DMS 273 treated with DMSO at 0.1 percent for 48 hours (cell line): ENCODE measurements at regions not wholly inside any gene's neighbourhood (a gene's known extent, or its start where the extent isn't known, plus 50 kb on each side); places are given as distances from the start of the nearest gene placed in this dataset.

ENCODE experiments used
- DNase-seq: peaks from one replicate; lab custom pipeline; 2025; lab: John Stamatoyannopoulos, UW

DNA sequence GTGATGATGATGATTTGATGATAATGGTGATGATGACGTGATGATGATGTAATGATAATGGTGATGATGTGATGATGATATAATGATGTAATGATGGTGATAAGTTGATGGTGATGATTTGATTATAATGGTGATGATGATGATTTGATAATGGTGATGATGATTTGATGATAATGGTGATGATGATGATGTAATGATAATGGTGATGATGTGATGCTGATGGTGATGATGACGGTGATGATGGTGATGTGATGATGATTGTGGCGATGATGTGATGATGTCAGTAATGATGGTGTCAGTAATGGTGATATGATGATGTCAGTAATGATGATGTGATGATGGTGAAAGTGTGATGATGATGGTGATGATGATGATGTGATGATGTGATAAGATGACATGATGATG lies 613.4 kb downstream of the AACS start:
- DNase-seq, result no peak

DNA sequence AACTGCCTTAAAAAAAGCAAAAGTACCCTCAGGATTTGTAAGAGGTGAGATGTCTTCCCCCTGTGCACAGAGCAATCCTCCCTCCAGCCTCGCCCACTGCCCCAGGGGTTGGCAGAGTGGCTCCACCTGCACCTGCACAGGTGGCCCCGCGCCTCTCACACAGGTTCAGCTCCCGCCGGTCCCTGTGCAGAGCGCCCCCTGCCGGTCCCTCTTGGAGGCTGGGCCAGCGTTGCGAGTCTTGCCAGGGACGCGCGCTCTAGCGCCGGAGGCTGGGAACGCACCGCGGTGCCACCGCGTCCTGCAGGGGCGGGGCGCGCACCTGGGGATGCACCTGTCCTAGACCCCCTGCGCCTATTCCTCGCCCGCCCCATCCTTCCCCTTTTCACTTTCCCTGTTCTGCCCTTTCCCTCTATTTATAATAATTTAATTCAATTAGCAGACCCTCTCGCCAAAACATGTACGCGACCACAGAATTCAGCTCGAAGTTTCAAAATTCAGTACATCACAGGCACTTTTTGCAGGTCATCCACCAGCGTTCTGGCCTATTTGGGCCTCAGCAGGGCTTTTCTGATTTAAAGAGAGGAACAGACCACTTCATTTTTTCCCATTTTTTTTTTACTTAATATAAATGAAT lies 618.6 kb downstream of the AACS start:
- DNase-seq, result no peak

DNA sequence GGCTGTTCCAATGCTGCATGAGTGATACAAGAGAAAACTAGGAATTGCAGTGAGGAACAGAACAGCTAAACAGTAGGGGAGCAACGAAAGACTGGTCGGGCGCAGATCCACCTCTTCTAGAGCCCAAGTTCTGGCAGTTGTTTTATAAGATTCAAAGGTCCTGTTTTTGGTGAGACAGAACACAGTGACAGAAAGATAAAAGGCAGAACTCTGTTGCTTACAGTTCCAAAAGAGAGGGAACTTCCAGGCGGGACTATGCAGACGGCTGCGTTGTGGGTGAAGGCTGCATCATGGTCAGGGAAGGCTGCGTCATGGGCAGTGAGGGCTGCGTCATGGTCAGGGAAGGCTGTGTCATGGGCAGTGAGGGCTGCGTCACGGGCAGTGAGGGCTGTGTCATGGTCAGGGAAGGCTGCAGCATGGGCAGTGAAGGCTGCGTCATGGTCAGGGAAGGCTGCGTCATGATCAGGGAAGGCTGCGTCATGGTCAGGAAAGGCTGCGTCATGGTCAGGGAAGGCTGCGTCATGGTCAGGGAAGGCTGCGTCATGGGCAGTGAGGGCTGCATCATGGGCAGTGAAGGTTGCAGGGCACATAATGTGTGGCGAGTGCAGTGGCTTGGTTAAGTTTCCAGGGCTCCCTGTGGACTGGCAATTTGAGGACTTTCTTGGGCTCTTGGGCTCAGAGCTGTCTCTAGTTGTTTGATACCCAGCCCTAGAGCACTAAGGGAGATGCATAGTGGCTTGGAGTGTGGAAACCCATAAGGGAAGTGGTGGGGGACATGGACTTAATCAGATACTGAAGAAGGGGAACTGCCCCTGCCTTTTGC lies 619.9 kb downstream of the AACS start:
- DNase-seq, result no peak

DNA sequence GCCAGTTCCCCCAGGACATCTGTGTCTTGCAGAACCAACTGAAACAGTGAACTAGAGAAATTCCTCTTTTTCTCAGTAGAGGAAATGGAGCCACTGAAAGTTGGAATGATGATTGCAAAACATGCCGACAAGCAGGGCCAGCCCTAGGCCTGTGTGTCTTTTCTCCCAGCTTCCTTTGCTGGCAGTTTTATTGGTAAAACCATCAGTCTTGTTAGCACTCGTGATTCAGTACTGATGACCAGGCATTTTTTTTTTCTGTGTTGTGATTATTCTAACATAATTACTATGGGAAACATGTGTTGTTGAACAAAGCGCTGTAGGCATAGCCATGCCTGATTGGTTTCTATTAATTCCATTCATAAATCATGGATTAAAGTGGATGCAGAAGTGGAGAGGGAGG lies 620.7 kb downstream of the AACS start:
- no peak for DNase-seq

DNA sequence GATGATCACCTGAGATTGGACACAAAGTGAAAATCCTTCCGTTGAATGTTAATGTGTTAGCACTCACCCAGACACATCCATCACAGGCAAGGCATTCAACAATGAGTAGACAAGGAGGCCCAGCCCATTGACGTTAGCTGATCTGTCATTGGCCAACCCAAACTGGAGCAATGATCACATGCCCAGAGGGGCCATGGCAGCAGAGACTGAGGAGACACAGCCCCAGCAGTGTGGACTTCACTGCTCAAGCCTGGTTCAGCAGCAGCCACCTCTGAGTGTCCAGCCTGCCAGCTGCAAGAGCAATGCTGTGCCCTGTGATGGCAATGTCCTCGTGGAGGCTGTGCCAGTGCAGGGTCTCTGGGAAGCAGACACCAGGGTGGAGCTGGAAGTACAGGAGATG lies 622.2 kb downstream of the AACS start:
- DNase-seq, result no peak

DNA sequence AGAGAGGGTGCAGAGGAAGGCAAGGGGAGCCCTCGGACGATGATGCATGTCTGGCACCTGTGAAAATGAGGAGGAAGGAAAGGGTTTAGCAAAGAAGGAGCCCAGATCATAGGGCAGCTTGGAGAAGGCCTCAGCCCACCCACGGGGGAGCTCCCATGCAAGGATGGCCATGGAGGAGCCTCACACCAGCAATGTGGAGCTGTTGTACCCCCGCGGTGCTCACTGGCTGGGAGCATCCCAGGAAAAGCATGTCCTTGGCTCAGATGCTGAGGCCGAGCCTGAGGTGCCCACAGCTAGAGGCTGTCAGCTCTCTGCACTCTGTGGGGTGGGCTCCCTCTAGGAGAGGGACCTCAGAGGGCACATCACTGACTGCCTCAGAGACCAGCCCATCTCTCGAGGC lies 622.6 kb downstream of the AACS start:
- DNase-seq, result no peak

DNA sequence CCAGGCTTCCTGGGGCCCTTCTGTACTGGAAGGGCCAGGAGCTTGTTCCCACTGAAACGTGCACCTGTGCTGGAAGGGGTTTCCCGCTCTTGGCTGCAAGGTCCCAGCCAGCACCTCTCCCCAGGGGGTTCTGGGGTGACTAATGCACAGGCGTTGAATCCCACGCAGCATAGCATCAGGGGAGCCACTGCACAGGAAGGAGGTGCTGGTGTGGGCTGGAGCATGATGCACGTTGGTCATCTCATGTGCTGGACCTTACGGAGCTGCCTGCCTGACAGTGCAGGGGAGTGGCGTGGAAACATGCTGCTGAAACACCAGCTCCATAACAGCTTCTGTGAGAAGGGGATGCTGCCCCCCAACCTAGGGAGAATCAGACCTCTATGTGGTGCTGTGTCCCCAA lies 623.0 kb downstream of the AACS start:
- DNase-seq, result no peak

DNA sequence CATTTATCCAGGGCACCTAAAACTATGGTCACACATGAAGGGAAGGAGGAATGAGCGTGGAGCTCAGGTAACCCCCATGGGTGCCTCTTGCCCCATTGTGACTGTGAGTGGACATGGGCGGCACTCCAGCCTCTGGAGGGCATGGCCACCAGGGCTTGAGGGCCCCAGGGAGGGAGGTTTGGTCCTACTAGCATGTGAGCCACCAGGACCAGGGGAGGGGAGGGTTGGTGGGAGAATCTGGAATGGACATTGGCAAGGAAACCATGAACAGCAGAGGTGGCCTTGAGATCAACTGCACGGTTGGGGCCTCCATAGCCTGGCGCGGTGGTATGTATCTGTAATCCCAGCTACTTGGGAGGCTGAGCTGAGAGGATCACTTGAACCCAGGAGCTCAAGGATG lies 623.6 kb downstream of the AACS start:
- DNase-seq, result no peak

DNA sequence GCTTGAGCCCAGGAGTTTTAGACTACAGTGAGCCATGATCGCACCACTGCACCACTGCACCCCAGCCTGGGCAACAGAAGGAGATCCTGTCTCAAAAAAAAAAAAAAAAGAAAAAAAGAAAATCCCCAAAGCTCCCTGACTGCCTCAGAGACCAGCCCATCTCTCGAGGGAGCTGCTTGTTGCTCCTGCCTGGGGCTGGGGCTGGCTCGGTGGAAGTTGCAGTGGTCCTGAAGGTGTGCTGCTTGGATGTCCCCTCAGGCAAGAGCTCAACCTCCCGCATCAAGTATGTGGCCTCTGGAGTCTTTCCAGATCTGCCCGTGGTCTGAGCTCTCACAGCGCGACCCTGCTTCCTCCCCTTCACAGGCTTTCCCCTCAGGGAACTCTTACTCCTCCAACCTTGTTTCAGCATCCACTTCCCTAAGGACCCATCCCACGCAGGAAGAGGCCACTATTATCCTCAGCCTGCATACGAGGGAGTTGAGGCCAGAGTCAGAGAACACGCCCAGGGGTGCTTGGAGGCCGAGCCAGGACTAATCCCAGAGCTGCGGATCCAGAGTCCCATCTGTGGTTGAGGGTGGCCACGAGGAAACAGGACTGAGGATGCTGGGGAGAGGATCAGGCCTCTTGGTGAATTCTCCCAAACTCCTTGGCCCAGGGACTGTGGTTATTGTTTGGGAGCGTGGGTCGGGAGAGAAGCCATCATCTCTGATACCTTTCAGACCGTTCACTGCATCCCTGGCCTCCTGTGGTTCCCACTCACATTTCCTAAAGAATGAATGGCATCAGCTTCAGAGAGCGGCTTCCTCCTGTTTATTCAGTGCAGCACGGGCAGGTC lies 624.6 kb downstream of the AACS start:
- DNase-seq, result no peak

DNA sequence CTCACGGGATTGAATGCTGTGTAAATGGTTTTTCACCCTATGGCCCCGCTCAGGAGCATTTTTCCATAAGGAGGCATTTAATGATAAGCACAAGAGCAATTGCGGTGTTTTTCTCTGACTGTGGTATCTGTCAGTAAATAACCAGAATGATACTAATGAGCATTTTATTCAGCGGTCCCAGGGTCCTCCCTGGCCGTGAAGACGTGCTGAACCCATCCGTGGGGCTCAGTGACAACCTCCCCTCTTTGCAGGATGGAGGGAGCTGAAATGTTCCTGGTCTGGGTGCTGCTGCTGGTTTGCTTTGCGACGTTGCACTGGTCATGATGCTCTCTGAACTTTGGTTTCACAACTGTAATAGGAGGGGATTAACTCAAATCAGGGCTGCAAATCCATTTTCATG lies 625.6 kb downstream of the AACS start:
- no peak for DNase-seq

DNA sequence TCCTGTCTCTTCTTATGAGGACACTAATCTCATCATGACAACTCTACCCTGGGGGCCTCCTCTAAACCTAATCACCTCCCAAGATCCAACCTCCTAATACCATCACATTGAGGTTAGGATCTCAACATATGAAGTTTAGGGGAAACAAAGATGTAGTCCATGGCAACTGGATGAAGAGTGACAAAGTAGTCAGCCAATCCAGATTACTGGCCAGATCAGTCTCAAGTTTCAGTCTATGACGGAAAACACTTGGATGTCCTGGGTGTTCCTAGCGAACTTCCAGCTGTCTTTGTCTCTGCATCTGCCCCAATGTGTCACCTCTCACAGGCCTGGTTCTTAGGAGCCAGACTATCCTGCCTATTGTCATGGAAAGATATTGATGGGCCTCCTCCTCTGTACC lies 630.8 kb downstream of the AACS start:
- DNase-seq, result no peak

DNA sequence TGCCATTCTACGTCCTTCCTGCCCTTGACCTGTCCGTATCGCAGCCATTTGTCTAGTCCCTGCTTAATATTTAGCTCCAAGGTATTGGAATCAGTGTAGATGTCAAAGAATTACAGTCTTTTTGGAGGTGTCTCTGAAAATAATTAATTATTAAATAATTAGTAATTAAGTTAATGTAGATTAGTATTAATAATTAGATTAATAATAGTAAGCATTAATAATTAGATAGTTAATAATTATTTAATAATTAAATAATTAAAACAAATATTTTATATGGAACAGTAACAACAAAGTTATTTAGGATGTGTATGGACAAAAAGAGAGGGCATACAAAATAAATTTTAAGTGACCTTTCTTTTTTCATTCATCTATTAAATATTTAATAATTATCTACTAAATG lies 639.6 kb downstream of the AACS start:
- no peak for DNase-seq

DNA sequence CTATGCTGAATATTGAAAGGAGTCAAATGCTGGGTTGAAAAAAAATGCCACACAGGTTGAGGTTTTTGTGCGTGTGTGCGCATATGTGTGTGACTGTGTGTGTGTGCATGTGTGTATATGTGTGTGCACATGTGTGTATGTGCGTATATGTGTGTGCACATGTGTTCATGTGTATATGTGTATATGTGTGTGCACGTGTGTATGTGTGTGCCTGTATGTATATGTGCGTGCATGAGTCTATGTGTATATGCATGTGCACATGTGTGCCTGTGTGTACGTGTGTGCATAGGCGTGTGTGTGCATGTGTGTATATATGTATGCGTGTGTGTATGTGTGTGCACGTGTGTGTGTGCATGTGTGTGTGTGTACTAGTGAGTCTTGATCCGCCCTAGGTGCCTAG lies 655.7 kb downstream of the AACS start:
- DNase-seq, result no peak

DNA sequence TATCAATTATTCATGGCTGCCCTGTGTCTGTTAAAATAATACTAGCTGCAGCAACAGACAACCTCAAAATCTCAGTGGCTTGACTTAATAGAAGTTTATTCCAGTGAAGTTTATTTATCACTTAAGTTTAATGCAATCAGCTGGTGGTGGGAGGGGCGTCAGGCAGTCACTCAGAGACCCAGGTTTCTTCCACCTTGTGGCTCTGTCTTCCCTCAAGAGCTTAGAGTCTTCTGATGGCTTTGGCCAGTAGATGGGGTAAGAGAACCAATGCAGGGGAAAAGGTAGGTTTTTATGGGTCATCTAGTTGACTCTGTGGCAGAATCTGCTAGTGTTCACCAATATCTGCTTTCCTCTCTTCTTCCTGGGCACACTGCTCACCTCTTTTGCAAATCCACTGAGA lies 668.9 kb downstream of the AACS start:
- DNase-seq, result no peak

DNA sequence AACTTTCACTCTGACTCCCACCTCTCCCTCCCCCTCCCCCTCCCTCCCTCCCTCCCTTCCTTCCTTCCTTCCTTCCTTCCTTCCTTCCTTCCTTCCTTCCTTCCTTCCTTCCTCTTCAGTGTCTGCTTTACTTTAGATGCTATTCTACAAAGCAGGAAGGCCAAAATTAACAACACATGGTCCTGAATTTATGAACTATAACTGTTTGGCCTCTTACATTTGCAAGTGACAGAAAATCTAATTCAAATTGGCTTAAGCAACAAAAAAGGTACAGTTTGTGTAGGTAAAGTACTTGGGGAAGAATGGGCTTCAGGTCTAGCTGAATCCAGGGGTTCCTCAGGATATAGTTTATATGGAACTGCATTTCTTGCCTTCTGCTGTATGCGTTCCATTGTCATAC lies 673.0 kb downstream of the AACS start:
- no peak for DNase-seq

DNA sequence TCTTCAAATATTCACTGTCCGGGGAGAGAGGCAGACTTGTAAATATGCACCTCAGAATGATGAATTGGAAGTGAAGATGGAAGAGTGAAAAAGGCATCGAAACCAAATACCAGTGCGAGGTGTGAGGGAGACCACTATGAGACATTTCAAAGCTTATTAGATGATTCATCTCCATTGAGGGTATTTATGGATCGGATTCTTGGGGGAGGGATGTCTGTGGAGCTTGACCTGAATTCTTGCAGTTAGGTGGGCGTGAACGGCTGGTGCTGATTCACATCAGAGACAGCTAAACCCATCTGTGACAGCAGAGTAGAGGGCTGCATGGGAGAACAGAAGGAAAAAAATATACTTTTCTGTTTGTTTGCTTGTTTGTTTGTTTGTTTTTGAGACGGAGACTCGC lies 677.2 kb downstream of the AACS start:
- no peak for DNase-seq

DNA sequence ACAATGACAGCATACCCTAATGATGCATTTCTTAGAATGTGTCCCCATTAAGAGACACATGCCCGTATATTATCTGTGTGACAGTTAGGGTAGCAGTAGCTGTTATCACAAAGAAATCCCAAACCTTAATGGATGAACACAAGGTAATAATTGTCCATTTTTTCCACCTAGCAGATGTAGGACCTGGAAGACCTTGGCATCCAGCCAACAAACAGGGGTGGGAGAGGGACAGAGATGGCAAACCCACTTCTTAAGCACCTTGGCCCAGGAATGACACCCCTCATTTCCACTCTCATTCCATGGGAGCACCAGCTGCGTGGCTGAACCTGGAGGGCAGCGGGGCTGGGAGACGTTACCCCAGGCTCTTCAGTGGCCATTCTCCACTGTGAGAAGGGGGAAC lies 679.0 kb downstream of the AACS start:
- no peak for DNase-seq

DNA sequence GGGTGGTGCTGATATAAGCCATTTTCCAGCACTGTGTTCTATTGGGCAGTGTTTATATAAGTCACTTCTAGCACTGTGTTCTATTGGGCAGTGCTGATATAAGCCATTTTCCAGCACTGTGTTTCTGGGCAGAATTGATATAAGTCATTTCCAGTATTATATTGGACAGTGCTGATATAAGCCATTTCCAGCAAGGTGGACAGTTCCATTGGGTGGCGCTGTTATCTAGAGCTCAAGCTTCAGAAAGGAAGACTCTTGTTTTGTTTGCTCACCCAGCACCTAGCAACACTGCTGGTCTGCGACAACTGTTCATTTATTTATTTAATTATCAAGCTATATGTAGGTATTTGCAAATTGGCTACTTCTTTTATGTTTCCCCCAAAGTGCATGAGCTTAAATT lies 690.3 kb downstream of the AACS start:
- no peak for DNase-seq

DNA sequence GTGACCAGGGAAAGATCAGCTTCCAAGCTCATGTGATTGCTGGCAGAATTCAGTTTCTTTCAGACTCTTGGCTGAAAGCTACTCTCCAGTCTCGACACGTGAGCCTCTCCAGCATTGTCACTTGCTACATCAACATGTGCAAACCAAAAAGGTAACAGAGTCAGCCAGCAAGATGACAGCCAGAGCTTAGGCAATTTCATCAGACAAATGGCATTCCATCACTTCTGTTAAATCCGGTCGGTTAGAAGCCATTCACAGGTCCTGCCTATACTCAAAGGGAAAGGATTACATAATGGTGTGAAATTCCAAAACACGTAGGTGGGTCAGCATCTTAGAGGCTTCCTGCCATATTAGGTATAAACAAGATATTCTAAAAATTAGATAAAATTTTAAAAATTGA lies 700.9 kb downstream of the AACS start:
- DNase-seq, result no peak

DNA sequence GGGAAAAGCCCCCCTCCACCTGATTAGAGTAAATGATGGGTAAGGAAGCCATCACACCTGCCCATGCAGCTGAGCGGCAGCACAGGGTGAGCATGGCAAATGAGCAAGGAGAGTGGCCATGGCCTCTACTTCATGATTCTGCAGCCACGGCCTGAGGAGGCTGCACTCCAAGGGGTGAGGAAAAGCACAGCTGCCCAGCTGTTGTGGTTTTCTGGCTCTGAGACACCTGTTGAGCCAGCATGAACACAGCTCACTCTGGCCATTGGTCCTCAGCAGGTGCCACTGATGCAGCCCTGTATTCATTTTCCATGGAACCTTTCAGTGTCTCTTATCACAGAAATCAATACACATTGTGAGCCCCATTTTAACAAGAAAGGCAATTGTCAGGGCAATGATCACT lies 707.2 kb downstream of the AACS start:
- no peak for DNase-seq

DNA sequence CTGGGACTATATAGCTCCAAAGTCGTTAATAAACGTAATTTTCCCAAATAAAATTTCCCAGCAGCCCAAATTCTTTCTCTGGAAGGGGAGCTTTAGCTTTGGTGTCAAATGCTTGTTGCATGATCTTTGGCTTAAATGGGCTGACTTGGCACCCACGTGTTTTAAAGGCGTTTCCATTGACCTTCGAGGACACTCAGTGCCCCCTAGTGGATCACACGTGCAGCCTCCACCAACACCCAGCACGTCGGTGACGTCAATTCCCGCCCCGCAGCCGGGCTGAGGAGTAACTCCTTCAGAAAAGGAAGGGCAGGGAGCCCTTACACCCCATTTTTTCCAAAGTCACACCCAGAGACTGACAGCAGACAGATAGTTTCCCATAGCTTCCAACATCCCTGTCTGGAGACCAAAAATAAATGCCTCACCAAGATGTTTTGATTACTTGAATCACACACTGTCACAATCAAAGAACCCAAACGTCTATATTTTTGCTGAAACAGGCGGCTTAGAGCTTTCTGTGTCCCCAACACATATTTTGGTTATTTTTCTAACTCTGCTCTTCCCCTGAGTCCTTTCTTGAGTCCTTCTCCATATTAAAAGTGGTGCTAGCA lies 707.9 kb downstream of the AACS start:
- no peak for DNase-seq

DNA sequence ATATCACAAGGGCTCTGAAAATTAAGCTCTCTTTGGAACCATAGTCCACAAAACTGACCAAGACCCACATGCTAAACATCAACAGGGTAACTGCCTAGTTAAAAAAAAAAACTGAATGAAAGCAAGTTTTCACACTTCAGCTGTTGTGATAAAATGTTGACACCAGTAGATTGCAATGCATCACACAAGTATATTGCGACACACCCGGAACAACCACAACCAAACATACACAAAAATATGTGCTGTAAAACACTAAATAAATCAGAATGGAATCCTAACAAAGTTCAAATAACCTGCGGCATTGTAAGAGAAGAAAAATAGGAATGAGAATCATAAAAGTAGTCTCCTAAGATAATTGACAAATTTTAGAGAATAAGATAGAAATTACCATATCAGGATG lies 710.3 kb downstream of the AACS start:
- no peak for DNase-seq

DNA sequence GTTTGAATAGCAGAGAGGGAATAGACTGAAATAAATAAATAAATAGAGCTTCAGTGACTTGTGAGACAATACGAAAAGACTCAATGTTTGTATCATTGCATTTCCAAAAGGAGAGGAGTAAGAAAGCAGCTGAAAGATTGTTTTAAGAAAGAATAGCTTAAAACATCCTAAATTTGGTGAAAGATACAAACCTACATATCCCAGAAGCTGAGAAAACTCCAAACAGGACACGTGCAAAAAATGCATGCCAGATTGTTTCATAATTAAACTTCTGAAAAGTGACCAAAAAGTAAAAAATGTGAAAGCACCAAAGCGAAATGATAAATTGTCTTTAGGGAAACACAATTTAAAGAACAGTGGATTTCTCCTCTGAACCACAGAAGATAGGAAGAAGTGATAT lies 711.0 kb downstream of the AACS start:
- DNase-seq, result no peak
